Putamen (tissue), 1 donor: ENCODE measurements at regions not wholly inside any gene's neighbourhood (a gene's known extent, or its start where the extent isn't known, plus 50 kb on each side); places are given as distances from the start of the nearest gene placed in this dataset.
A peak's percentile ranks its signal among the peaks of the same experiment; 100 is the strongest.

ENCODE experiments used
- DNase-seq: peaks from one replicate; pipeline ENCODE4 v3.0.0-alpha.2; 2016; ENCODE audit warnings: low spot score

DNA sequence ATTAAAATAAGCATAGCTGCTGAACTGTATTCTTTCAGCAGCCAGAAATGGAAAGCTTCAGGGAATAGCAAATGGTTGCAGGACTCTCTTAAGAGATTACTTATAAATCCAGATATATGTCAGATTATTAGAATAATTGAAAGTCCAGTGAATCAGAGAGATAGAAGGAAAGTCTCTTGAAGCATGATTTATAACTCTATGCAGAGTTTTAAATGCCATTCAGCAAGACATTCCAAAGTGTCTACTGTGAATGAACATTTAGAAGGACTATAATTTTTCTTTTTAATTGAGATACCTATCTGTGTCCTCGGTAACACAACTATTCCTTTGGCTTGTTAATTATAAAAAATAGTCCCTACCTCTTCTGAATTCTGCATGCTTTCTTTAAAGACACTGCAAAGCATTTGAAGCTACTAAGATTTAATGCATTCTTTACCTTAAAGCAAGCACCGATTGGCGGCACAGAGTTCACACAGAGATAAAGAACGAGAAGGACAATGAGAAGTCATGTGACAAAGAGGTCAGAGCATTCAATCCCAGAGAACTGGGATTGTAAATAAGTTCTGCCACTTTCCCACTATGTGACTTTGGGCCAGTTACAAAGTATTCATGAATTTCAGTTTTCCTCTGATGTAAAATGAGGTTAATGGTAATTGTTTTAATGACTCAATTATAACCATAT, 371.0 kb upstream of the ATP2B1 start:
- no peak for DNase-seq

DNA sequence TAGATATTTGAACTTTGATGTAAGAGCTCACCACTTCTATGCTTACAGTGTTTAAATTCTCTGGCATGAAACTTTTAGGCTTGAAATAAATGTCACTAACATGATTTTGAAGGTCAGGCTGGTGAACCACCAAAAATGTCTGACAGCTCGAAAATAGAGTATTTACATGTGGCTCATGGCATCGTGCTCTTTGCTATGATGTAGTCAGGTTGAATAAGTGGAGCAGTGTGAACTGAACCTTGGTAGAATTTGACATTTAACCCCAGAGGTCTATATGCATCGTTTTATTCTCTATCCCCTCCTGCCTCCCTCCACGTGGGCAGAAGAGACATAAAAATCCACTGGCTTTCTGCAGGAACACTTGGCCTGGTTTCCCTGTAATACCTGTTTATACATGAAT, 369.7 kb upstream of the ATP2B1 start:
- no peak for DNase-seq

DNA sequence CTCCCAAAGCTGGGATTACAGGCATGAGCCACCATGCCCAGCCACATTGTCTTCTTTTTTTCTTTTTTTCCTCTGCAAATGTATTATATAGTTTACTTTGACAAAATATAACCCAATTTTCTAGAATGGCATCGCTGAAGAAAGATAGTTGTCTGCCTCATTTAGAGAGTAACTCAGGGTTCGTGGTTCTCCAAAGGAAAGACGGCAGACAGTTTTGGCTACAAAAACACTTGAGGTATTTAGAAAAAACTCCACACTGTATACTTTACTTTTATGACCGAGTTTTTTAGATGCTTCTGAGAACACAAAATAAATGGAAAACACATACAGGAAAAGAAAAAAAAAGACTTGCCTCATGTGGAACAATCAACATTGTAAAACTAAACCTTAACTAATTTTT, 369.1 kb upstream of the ATP2B1 start:
- DNase-seq, result no peak

DNA sequence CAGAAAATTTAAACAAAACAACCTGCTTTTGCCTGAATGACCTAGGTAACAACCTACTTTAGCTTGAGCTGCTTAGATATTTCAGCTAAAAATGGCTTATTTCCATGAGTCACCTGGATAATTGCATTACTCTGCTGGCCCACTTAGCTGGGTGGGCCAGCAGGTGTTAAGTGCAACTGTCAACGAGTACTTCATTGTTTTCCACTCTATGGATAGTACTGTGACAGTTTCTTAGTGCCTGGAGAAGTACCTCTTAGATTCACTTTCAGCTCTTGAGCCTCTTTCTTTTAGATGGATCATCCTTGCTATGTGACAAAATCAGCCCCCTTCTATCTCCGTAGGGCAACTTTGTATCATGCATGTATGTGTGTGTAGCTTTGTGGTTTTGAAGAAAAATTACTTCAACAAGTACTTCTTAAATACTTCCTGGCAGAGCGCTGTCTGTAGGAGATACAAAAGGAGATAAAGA, 368.2 kb upstream of the ATP2B1 start:
- peak; percentile 74 for DNase-seq

DNA sequence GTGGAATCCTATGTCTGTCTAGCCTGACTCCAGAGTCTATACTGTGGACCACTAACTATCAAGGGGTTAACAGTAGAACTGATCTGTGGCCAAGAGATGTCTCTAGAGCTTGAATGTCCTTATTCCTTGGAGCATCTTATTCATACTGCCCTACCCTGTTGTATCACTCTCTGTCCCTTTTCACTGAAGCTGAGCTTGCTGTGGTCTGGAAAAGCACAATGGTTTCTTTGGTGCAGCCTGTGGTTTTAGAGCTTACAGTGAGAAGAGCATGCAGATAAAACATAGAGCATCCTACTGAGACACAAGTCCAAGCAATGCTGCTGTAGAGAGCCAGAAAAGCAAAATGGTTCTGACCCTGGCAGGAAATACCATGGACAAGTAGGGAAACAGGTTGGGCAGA, 367.0 kb upstream of the ATP2B1 start:
- DNase-seq, result no peak

DNA sequence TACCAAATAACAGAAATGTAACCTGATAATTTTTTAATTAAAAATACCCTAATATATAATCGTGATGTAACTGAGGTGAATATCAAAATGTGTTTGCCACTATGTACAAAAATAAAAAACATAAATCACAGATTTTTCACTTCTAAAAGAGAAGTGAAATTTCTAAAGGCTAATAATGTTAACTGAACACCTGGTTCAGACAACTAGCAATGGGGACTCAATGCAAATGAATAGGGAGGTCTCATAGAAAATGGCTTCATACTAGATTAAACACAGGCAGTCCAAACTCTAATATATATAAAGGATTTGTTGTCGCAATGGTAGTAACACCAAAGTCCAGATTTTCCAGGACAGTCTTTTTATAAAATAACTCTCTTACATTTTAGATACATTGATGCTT, 365.4 kb upstream of the ATP2B1 start:
- DNase-seq, result no peak

DNA sequence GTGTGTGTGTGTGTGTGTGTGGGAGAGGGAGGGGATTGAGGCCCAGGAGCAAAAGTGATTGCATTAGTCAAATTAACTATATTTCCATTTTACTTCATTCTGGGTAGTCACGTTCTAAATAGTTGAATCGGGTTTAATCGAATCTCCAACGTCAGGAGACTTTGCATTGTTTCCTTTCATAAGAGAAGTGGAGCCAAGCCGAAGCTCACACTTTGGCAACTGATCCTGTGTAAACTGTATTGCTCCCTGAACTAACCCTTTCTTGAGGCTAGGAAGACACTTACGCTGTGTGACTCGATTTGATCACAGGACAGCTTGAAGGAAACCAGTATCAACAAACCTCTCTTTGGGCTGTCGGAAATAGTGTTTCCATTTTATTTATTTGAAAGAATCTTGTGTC, 363.4 kb upstream of the ATP2B1 start:
- DNase-seq, result no peak

DNA sequence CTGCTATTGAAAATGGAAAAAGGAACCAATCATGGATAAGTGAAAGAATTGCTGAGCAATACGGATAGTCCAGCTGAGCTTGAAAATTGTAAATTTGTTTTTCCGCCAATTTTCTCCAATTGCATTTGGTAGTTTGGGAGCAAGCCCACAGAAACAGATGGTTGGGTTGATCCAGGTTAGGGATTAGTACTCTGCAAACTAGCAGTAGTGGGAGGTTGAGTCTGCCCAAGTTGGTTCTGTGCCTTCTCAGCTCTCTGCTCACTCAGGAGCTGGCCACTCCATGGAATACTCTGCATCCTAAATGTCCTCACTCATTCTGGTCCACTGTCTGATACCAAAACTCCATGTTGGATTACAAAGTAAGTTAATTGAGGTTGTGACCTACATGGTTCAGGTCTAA, 361.1 kb upstream of the ATP2B1 start:
- DNase-seq, result no peak

DNA sequence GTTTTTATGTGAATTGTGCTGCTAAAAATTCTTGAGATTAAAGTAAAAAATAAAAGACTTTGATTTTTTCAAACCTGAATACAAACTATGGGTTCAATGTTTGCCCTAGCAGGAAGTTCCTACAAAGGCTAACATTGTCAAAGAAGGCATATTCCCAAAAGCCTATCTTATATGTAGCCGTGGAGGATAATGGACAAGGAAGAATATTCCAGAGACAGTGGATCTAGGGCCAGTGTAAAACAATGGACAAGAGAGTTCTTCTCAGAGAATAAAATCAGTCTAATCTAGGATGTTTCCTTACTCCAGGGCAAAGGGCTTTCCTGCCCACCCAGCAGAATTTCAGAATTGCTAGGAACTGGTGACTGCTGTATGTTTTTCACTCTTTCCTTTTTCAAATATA, 359.2 kb upstream of the ATP2B1 start:
- no peak for DNase-seq

DNA sequence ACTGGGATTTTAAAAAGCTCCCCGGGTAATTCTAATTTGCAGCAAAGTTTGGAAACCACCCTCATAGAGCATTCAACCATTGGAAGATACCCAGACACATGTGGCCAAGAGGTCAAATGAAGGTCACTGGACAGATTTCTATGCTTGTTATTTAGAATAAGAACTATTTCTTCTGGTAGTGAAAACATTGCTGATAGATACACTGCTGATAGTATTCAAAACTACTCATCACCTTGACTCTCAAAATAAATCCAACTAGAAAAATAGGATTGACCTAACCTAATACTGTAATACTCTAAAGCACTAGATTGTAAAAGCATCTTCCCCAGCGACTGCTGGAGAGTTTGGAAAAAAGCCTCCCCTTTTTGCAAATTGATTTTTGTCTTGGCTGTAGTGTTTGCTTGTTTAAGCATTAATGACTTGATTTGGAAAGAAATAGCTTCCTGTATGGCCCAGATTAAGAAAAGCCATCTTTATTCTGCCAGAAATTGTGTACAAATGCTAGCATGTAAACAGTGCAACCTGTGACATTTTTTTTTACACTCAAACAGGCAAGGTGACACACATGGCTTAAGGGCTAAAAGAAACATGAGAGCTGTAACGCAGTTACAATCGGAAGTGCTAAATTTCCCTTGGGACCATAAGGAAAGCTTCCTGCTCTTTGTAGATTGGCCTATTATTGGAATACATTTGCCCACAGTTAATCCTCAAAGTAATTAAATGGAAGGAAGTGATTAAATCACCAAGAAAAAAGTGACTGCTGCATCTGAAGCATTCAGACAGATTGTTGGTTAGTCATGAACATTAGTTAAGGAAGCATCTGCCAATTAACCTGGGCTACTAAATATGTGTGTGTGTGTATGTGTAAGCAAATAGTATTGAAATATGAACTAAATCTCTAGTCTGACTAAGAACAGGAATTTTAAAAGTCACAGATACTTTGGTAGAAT, 356.5 kb upstream of the ATP2B1 start:
- no peak for DNase-seq

DNA sequence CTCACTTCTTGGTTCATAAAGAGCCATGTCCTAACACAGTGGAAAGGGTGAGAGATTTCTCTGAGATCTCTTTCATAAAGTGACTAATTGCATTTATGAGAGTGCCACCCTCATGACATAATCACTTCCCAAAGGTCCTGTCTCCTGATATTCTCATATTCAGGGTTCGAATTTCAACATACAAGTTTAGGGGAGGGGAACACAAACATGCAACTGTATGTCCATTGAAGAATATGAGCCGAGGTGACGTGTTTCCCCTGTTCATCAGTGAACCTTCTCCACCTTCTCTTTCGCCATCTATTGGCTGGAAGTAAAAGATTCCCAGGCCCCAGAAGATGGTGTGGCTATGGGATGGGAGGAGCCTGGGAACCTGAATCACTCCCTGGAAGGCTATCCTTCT, 354.2 kb upstream of the ATP2B1 start:
- no peak for DNase-seq

DNA sequence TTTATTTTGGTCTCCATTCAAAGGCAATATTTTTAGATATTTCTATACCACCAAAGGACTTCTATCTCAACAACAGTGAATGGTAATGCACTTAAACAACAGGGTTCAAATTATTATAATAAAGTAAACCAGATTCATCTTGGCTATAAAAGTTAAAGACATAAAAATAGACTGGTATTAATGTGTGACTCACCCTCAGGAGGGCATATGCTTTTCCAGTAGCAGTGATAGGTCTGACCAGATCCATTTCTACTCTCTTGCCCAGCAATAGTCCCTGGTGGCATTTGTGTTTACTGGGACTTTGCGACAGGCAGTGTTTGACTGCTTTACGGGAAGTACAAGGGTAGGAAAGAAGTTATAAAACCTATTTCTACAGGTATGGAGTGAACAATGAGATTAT, 353.2 kb upstream of the ATP2B1 start:
- no peak for DNase-seq

DNA sequence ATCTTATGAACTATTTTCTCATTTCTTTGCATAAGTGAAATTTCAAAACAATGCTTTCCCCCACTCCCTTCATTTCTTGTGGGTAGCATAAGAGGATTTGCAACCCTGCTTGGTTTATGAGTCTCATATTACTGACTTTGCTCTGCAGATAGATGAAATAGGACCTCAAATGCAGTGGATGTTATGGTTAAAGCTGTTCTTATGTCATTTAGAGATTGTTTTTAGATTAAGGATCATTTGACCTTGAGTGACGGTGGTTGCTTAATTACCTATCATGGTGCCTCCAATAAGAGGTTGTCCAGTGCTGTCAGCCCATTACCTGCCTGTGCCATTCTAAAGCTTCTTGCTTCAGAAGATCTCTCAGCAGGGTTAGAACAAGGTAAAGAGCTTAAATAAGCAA, 351.4 kb upstream of the ATP2B1 start:
- no peak for DNase-seq

DNA sequence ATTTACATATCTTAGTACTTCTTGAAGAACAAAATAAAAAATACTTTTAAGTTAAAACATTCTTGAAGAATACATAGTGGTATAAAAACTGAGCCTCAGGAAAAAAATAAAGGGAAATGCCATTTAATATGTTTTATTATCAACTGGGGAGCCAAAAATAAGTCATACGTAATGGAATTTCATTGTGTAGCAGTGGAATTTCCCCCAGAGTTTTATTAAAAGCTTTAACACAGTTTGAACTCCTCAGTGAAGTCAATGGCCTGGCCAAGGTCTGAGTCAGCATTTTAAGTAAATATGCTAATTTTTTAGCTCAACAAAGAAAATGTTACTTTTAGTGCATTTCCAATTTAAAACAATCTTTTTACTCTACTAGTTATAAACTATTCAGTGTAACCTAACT, 350.1 kb upstream of the ATP2B1 start:
- no peak for DNase-seq

DNA sequence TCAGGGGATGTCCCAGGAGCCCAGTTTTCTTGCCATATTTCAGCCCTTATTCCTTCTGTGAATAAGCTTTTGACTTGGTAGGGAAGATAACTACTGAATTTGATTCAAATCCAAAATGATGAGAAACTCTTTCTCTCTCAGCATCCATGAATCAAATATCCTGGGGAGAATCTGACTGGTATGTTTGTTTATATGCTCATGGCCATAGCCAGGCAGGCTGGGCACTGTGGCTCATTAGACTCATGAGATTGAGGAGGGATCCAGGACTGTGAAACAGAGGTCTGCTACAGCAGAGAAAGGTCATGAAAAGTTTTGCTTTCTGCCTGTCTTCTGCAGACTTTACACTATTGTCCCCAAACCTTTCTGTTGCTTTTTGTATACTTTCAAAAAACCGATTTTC, 346.4 kb upstream of the ATP2B1 start:
- no peak for DNase-seq

DNA sequence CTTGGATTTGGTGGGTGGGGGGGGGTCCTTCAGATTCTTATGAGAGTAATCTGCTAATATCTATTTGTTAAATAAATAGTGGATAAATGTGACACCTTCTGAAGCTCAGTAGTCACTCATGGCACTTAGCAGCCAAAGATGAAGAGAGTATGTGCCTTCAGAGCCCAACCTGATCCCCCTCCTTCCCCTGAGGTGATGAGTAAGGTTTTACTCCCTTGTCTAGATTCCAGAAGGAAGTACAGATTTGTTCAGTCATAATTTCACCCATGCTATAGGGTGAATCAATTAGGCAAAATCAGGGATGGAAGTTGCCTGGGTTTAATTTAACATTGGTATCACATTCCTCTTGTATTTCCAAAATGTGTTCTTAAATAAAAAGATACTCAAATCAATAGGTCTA, 340.3 kb upstream of the ATP2B1 start:
- DNase-seq, result no peak

DNA sequence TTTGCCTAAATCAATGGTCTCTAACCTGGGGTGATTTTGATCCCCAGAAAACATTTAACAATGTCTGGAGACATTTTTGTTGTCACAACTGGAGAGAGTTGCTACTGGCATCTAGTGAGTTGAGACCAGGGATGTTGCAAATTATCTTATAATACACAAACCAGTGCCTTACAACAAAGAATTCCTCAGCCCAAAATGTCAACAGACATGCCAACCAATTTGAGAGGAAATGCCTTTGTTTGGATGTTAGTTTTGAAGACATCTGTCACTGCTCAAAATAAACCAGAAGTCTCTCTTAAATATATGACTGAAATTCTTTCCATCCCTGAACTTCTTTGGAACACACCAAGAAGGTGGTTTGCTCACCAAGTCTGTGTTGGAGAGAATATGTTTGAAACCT, 336.9 kb upstream of the ATP2B1 start:
- DNase-seq, result no peak

DNA sequence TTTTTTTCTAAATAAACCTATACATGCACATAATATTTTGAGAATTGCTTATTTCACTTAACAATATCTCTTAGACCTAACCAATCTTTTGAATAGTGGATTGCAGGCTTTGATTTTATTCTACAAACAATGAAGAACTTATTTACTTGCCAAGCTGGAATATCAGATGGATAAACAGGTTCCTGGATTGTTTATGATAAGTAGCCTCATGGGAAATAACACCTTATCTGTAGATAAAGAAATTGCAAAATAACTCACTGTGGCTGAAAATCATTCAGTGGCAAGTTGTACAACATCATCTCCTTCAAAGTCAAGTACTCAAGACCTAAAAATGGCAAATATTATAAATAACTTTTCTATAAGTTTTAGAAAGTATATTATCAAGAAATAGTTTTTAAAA, 335.4 kb upstream of the ATP2B1 start:
- DNase-seq, result no peak

DNA sequence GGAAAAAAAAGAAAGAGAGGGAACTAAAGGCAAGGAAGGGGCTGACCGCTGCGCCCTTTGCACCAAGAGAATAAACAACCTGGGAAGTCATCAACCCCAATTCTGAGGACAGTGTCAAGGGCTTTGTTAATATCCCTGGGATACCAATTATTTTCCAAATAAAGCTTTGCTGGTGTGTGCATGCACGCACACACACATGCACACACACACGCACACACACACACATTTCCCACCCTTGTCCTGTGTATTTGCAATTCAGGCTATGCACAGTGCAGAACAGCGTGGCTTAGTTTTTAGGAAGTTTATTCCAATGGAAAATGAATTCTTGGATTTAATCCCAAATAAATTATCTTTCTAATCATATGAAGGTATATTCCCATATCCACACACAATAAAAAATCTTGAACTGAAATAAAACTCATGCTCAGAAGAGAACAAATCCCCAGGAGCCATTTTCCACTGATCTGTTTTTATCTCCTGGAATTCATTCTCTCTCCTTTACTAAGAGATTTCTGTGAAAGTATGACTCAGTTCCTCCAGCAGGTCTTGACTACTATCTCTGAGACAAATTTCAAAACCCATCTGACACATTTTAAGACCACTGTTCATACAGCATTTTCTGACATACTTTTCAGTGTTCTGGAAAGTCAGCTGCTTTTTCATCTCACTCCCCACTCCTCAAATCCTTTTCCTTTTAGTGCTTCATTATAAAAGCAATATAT, 334.4 kb upstream of the ATP2B1 start:
- DNase-seq, result no peak

DNA sequence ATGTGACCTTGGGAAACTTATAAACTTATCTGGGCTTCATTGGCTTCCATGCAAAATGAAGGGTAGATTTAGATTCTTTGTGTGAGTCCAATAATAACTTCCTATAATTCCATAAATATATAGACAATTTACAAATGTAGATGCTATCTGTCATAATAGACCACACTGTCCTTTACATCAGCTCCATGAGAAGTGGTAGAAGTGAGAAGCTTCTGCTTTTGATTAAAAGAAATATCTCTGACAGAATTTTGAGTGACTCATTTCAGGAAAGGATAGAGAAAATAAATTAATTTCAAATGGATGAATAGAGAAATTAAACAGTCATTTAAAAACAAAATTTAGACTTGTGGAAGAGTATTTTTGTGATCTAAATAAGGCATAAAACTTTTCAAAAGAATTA, 329.7 kb upstream of the ATP2B1 start:
- no peak for DNase-seq

DNA sequence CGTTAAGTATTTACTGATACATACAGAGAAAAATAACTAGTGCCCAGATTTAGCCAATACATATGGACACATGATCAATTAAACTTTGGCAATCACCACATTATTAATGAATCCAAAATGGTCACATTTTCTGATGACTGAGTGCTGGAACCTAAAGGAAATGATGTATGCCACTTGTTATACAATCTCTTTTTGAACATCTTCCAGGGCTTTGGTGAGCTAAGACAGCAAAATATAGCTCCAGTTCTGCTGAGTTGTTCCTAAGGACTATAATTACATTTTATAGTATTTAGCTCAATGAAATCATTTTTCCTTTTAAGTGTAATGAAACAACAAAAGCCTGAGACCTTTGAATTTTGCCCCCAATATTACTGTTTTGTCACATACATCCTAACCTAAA, 329.1 kb upstream of the ATP2B1 start:
- DNase-seq, result no peak

DNA sequence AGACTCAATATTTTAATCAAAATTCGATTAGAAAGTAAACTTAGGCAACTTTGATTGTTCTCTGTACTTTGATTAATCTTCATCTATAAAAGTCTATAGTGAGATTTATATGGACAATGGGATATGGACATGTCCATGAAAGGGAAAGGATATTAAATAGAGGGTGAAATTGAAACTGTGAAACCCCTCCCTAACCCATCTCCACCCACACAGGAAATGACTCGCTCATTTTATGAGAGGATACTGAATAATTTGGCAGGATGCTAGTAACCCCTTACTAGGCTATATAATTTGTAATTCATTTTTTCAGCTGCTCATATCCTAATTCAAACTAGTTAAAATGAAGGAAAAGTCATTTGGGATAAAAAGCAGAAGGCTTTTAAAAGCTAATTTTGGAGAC, 328.0 kb upstream of the ATP2B1 start:
- DNase-seq, result no peak

DNA sequence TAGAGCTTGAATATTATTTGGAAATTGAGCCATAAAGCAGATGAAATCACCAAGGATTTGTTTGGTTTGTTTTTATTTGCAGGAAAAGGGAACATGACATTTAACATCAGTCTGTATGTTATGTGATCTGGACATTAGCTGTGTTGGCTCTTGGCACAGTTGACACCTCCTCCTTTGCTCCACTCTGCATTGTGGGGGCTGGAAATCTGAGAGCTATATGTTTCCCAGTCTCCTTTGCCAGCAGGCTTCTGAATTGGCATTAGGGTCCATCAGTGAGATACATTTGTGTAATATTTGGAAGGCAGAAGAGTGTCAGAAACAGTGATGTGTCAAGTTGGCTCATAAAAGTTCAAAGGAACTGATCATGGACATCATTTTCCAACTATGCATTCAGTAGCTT, 322.1 kb upstream of the ATP2B1 start:
- DNase-seq, result no peak
